ENCODE measurements at regions not wholly inside any gene's neighbourhood (a gene's known extent, or its start where the extent isn't known, plus 50 kb on each side); places are given as distances from the start of the nearest gene placed in this dataset.

DNA sequence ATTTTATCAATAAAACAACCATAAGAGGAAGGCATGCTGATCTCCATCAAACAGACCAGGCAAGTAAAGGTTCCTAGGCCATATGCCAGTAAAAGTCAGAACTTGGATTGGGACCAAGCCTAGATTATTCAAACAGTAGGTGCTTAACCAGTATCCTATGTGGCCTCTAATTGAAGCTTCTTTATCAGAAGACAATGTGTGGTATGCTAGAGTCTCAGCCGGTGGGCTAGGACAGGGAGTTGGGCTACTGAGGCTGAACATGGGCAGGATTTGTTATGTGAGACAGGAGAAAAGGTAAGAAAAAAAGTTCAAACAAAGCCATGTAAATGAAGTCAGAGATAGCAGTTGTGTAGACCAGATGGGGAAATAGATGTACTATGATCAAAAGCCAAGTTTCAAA, 413.7 kb upstream of the GHITM start:
- Mint-ChIP-seq H3K27ac (ENCODE audit: unreplicated experiment) (no peak overlapping the region), H3K36me3 (ENCODE audit: low read depth, unreplicated experiment) (no peaks in the 10 kb centered on the region), H3K27me3 (ENCODE audit: low read depth, unreplicated experiment) (no peaks in the 10 kb centered on the region), H3K4me3 (ENCODE audit: unreplicated experiment) (no peak overlapping the region), H3K4me1 (ENCODE audit: low read depth, unreplicated experiment) (peaks cover 3% of the 10 kb centered on the region), H3K9me3 (ENCODE audit: unreplicated experiment) (peaks cover 2% of the 10 kb centered on the region)
- Histone ChIP-seq H2AFZ (ENCODE audit: low read depth, low read length) (no peak overlapping the region), H3K79me2 (ENCODE audit: insufficient read depth, low read length) (no peaks in the 10 kb centered on the region), H3K9me3 (ENCODE audit: insufficient read depth, low read depth, low read length) (no peaks in the 10 kb centered on the region), H3K9ac (ENCODE audit: low read length) (no peak overlapping the region), H3K4me1 (ENCODE audit: insufficient read depth, low read length) (no peaks in the 10 kb centered on the region), H3K36me3 (ENCODE audit: insufficient read depth, low read length) (no peaks in the 10 kb centered on the region), H3K4me2 (ENCODE audit: low read length) (no peak overlapping the region), H4K20me1 (ENCODE audit: insufficient read depth, low read length) (no peaks in the 10 kb centered on the region), H3K27ac (ENCODE audit: low read depth, low read length) (no peak overlapping the region), H3K4me3 (ENCODE audit: insufficient read depth, low read depth, low read length) (no peak overlapping the region), H3K27me3 (ENCODE audit: insufficient read depth, low read length) (no peaks in the 10 kb centered on the region)
- TF ChIP-seq CTCF (IDR thresholded peaks at IDR 0.05; ENCODE audit: insufficient read depth, low read depth, low read length), result no peak
- no peak for TF ChIP-seq EZH2 (IDR thresholded peaks at IDR 0.05; ENCODE audit: insufficient read depth, low read length)
- FAIRE-seq (no peak), DNase-seq (ENCODE audit: low read depth) (no peak)

- no peak overlapping the region for H3K27ac ChIP-seq (ENCODE audit: low read depth, low read length)
- Mint-ChIP-seq H3K36me3 (ENCODE audit: low read depth, unreplicated experiment) (no peaks in the 10 kb centered on the region), H3K4me1 (ENCODE audit: low read depth, unreplicated experiment) (no peaks in the 10 kb centered on the region), H3K27me3 (ENCODE audit: low read depth, unreplicated experiment) (no peaks in the 10 kb centered on the region), H3K27ac (ENCODE audit: unreplicated experiment) (no peak overlapping the region), H3K4me3 (ENCODE audit: unreplicated experiment) (no peak overlapping the region), H3K9me3 (ENCODE audit: unreplicated experiment) (no peaks in the 10 kb centered on the region)
- TF ChIP-seq CTCF (IDR thresholded peaks at IDR 0.05; ENCODE audit: insufficient read depth, low read depth, low read length) (no peak), EZH2 (IDR thresholded peaks at IDR 0.05; ENCODE audit: insufficient read depth, low read length) (no peak)
- no peaks in the 10 kb centered on the region for H3K27me3 ChIP-seq (ENCODE audit: insufficient read depth, low read length)
- no peak overlapping the region for H3K9ac ChIP-seq (ENCODE audit: low read length)
- H3K4me3 ChIP-seq (ENCODE audit: insufficient read depth, low read depth, low read length), result no peak overlapping the region
- H3K4me2 ChIP-seq (ENCODE audit: low read length), result no peak overlapping the region
- DNase-seq (ENCODE audit: low read depth) (no peak), FAIRE-seq (no peak)
- H3K36me3 ChIP-seq (ENCODE audit: insufficient read depth, low read length), result no peaks in the 10 kb centered on the region
- no peaks in the 10 kb centered on the region for H4K20me1 ChIP-seq (ENCODE audit: insufficient read depth, low read length)
- H2AFZ ChIP-seq (ENCODE audit: low read depth, low read length), result no peak overlapping the region
- no peaks in the 10 kb centered on the region for H3K4me1 ChIP-seq (ENCODE audit: insufficient read depth, low read length)
- no peaks in the 10 kb centered on the region for H3K79me2 ChIP-seq (ENCODE audit: insufficient read depth, low read length)
- no peaks in the 10 kb centered on the region for H3K9me3 ChIP-seq (ENCODE audit: insufficient read depth, low read depth, low read length)
Measured at GRCh38 chr10:83734278-83734677, 405.0 kb upstream of the GHITM start.

DNA sequence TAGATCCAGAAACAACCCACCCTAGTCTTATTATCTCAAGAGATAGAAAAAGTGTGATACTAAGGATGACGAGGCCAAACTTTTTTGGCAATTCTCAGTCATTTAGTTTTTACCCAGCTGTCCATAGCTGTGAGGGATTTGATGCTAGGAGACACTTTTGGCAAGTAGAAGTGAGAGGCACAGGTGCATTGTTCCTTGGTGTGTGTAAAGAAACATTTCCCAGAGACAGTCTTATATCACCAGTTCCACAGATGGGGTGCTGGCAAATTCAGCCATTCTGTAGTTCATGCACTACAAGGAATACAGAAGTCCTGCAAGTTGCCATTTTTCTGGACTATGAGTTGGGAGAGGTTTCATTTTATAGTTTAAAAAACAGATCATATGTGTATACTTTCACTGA, 403.3 kb upstream of the GHITM start:
- Histone ChIP-seq H3K9ac (ENCODE audit: low read length) (no peak overlapping the region), H4K20me1 (ENCODE audit: insufficient read depth, low read length) (no peaks in the 10 kb centered on the region), H3K4me2 (ENCODE audit: low read length) (no peak overlapping the region), H3K4me3 (ENCODE audit: insufficient read depth, low read depth, low read length) (no peak overlapping the region), H3K9me3 (ENCODE audit: insufficient read depth, low read depth, low read length) (no peaks in the 10 kb centered on the region), H2AFZ (ENCODE audit: low read depth, low read length) (no peak overlapping the region), H3K27me3 (ENCODE audit: insufficient read depth, low read length) (no peaks in the 10 kb centered on the region), H3K79me2 (ENCODE audit: insufficient read depth, low read length) (no peaks in the 10 kb centered on the region), H3K36me3 (ENCODE audit: insufficient read depth, low read length) (no peaks in the 10 kb centered on the region), H3K27ac (ENCODE audit: low read depth, low read length) (no peak overlapping the region), H3K4me1 (ENCODE audit: insufficient read depth, low read length) (no peaks in the 10 kb centered on the region)
- Mint-ChIP-seq H3K27ac (ENCODE audit: unreplicated experiment) (no peak overlapping the region), H3K9me3 (ENCODE audit: unreplicated experiment) (peaks cover 8% of the 10 kb centered on the region), H3K27me3 (ENCODE audit: low read depth, unreplicated experiment) (no peaks in the 10 kb centered on the region), H3K36me3 (ENCODE audit: low read depth, unreplicated experiment) (no peaks in the 10 kb centered on the region), H3K4me1 (ENCODE audit: low read depth, unreplicated experiment) (no peaks in the 10 kb centered on the region), H3K4me3 (ENCODE audit: unreplicated experiment) (no peak overlapping the region)
- DNase-seq (ENCODE audit: low read depth), result no peak
- TF ChIP-seq EZH2 (IDR thresholded peaks at IDR 0.05; ENCODE audit: insufficient read depth, low read length), result no peak
- FAIRE-seq, result no peak
